ENCODE measurements at regions not wholly inside any gene's neighbourhood (a gene's known extent, or its start where the extent isn't known, plus 50 kb on each side); places are given as distances from the start of the nearest gene placed in this dataset.

- intact Hi-C loops (cut with DNase I), result no loop called here
- TF ChIP-seq POLR2AphosphoS5 (IDR thresholded peaks at IDR 0.05) (no peak), POLR2A (IDR thresholded peaks at IDR 0.05) (no peak), CTCF (IDR thresholded peaks at IDR 0.05) (no peak)
- no peaks in the 10 kb centered on the region for H3K4me1 ChIP-seq (replicated peaks)
- H3K27ac ChIP-seq, result no peak overlapping the region
- H3K9me3 ChIP-seq, result no peaks in the 10 kb centered on the region
- WGBS, result 89% methylated on average over 1 of the region's 1 CpG
- DNase-seq (ENCODE audit: low spot score), result no peak
- no peak overlapping the region for H3K4me3 ChIP-seq
- no peaks in the 10 kb centered on the region for H3K27me3 ChIP-seq (replicated peaks; ENCODE audit: insufficient read depth)
- no peaks in the 10 kb centered on the region for H3K36me3 ChIP-seq
Measured at GRCh38 chr3:166661621-166662020, 718.5 kb downstream of the ZBBX start.

GRCh38 chr3:166660962-166661361 is 719.1 kb downstream of the ZBBX start:
- intact Hi-C loops (cut with DNase I), result no loop called here
- H3K27me3 ChIP-seq (replicated peaks; ENCODE audit: insufficient read depth), result no peaks in the 10 kb centered on the region
- H3K4me3 ChIP-seq, result no peak overlapping the region
- H3K36me3 ChIP-seq, result no peaks in the 10 kb centered on the region
- TF ChIP-seq POLR2AphosphoS5 (IDR thresholded peaks at IDR 0.05) (no peak), CTCF (IDR thresholded peaks at IDR 0.05) (no peak), POLR2A (IDR thresholded peaks at IDR 0.05) (no peak)
- H3K9me3 ChIP-seq, result no peaks in the 10 kb centered on the region
- no peak for DNase-seq (ENCODE audit: low spot score)
- H3K27ac ChIP-seq, result no peak overlapping the region
- H3K4me1 ChIP-seq (replicated peaks), result no peaks in the 10 kb centered on the region

GRCh38 chr3:166637984-166638530 is 742.0 kb downstream of the ZBBX start:
- no peak for DNase-seq (ENCODE audit: low spot score)
- H3K4me1 ChIP-seq (replicated peaks), result no peaks in the 10 kb centered on the region
- H3K9me3 ChIP-seq, result no peaks in the 10 kb centered on the region
- H3K27me3 ChIP-seq (replicated peaks; ENCODE audit: insufficient read depth), result no peaks in the 10 kb centered on the region
- H3K27ac ChIP-seq, result no peak overlapping the region
- intact Hi-C loops (cut with DNase I), result no loop called here
- H3K36me3 ChIP-seq, result no peaks in the 10 kb centered on the region
- 89% methylated on average over 3 of the region's 3 CpGs for WGBS
- no peak for TF ChIP-seq POLR2AphosphoS5 (IDR thresholded peaks at IDR 0.05)
- TF ChIP-seq POLR2A (IDR thresholded peaks at IDR 0.05), result no peak
- no peak for TF ChIP-seq CTCF (IDR thresholded peaks at IDR 0.05)
- no peak overlapping the region for H3K4me3 ChIP-seq

GRCh38 chr3:166634091-166634746 is 745.9 kb downstream of the ZBBX start:
- intact Hi-C loops (cut with DNase I), result no loop called here

More at GRCh38 chr3:166634091-166634746, 745.9 kb downstream of the ZBBX start:
- Histone ChIP-seq H3K4me3 (no peak overlapping the region), H3K27me3 (replicated peaks; ENCODE audit: insufficient read depth) (no peaks in the 10 kb centered on the region), H3K4me1 (replicated peaks) (no peaks in the 10 kb centered on the region), H3K36me3 (no peaks in the 10 kb centered on the region), H3K27ac (no peak overlapping the region), H3K9me3 (no peaks in the 10 kb centered on the region)
- no peak for DNase-seq (ENCODE audit: low spot score)
- no peak for TF ChIP-seq POLR2AphosphoS5 (IDR thresholded peaks at IDR 0.05)
- no peak for TF ChIP-seq CTCF (IDR thresholded peaks at IDR 0.05)
- no peak for TF ChIP-seq POLR2A (IDR thresholded peaks at IDR 0.05)
- WGBS, result 58% methylated on average over 4 of the region's 4 CpGs

All from prostate gland (tissue), 2 donors.